H9 (cell line): ENCODE measurements at regions not wholly inside any gene's neighbourhood (a gene's known extent, or its start where the extent isn't known, plus 50 kb on each side); places are given as distances from the start of the nearest gene placed in this dataset.

Experiments used
- DNase-seq: peaks from one replicate; pipeline ENCODE4 v3.0.0-alpha.2; 2017
- H2AFZ ChIP-seq: one replicate; pipeline ENCODE4 v1.6.1; 2013; ENCODE audit warnings: mild to moderate bottlenecking, low read length, control low read depth, moderate library complexity
- H2AK5ac ChIP-seq: 2 replicates; pipeline ENCODE4 v1.6.1; 2013; ENCODE audit warnings: low read length, control low read depth, mixed read lengths; ENCODE audit not compliant: insufficient read length
- H2BK120ac ChIP-seq: one replicate; pipeline ENCODE4 v1.6.1; 2013; ENCODE audit warnings: low read depth, mild to moderate bottlenecking, low read length, control low read depth, inconsistent platforms; ENCODE audit not compliant: poor library complexity, severe bottlenecking
- H2BK12ac ChIP-seq: 2 replicates; pipeline ENCODE4 v1.6.1; 2013; ENCODE audit warnings: low read length, control low read depth, mixed read lengths, low read depth; ENCODE audit not compliant: insufficient read length
- H2BK15ac ChIP-seq: 2 replicates; pipeline ENCODE4 v1.6.1; 2013; ENCODE audit warnings: low read depth, low read length, control low read depth
- H2BK20ac ChIP-seq: one replicate; pipeline ENCODE4 v1.6.1; 2013; ENCODE audit warnings: low read depth, mild to moderate bottlenecking, low read length, control low read depth, inconsistent platforms; ENCODE audit not compliant: poor library complexity, severe bottlenecking
- H2BK5ac ChIP-seq: 2 replicates; pipeline ENCODE4 v1.6.1; 2013; ENCODE audit warnings: low read length, control low read depth, mixed read lengths; ENCODE audit not compliant: insufficient read length
- H3K14ac ChIP-seq: 2 replicates; pipeline ENCODE4 v1.6.1; 2013; ENCODE audit warnings: low read length, control low read depth; ENCODE audit not compliant: insufficient read depth
- H3K18ac ChIP-seq: 2 replicates; pipeline ENCODE4 v1.6.1; 2013; ENCODE audit warnings: low read depth, mild to moderate bottlenecking, mixed read lengths, low read length, control low read depth; ENCODE audit not compliant: insufficient read length
- H3K23ac ChIP-seq: 2 replicates; pipeline ENCODE4 v1.6.1; 2013; ENCODE audit warnings: low read length, control low read depth, mixed read lengths, low read depth; ENCODE audit not compliant: insufficient read length
- H3K23me2 ChIP-seq: 2 replicates; pipeline ENCODE4 v1.6.1; 2013; ENCODE audit warnings: low read depth, mild to moderate bottlenecking, mixed read lengths, low read length, control low read depth; ENCODE audit not compliant: insufficient read length, poor library complexity, severe bottlenecking
- H3K27ac ChIP-seq: 2 replicates; pipeline ENCODE4 v1.5.1; 2013; ENCODE audit warnings: low read length, control low read depth, mixed read lengths, low read depth; ENCODE audit not compliant: insufficient read length
- H3K27me3 ChIP-seq: 2 replicates; pipeline ENCODE4 v1.6.1; 2013; ENCODE audit warnings: low read length, control low read depth, inconsistent platforms; ENCODE audit not compliant: insufficient read depth
- H3K4ac ChIP-seq: 2 replicates; pipeline ENCODE4 v1.6.1; 2013; ENCODE audit warnings: low read depth, mild to moderate bottlenecking, control low read depth, inconsistent platforms, low read length, moderate library complexity
- H3K4me1 ChIP-seq: 2 replicates; pipeline ENCODE4 v1.6.1; 2013; ENCODE audit warnings: low read length, control low read depth, inconsistent platforms; ENCODE audit not compliant: insufficient read depth
- H3K4me2 ChIP-seq: 2 replicates; pipeline ENCODE4 v1.6.1; 2013; ENCODE audit warnings: low read length, control low read depth, mixed read lengths; ENCODE audit not compliant: insufficient read length, insufficient read depth
- H3K56ac ChIP-seq: 2 replicates; pipeline ENCODE4 v1.6.1; 2013; ENCODE audit warnings: low read depth, mild to moderate bottlenecking, mixed read lengths, low read length, control low read depth; ENCODE audit not compliant: insufficient read length
- H3K79me1 ChIP-seq: 2 replicates; pipeline ENCODE4 v1.6.1; 2013; ENCODE audit warnings: low read depth, mild to moderate bottlenecking, moderate library complexity, low read length, control low read depth, inconsistent platforms; ENCODE audit not compliant: insufficient read depth, poor library complexity, severe bottlenecking
- H3K79me2 ChIP-seq: 2 replicates; pipeline ENCODE4 v1.6.1; 2013; ENCODE audit warnings: low read length, control low read depth, inconsistent platforms; ENCODE audit not compliant: insufficient read depth
- H3K9ac ChIP-seq: 2 replicates; pipeline ENCODE4 v1.6.1; 2013; ENCODE audit warnings: low read length, control low read depth, mixed read lengths; ENCODE audit not compliant: insufficient read length; ENCODE audit errors: extremely low read depth
- H3K9me3 ChIP-seq: one replicate; pipeline ENCODE4 v1.6.1; 2013; ENCODE audit warnings: low read depth, low read length, inconsistent platforms; ENCODE audit not compliant: control insufficient read depth
- H3T11ph ChIP-seq: one replicate; pipeline ENCODE4 v1.6.1; 2013; ENCODE audit warnings: mild to moderate bottlenecking, low read length, control low read depth, inconsistent platforms
- H4K20me1 ChIP-seq: one replicate; pipeline ENCODE4 v1.6.1; 2013; ENCODE audit not compliant: control insufficient read depth, insufficient read length, insufficient read depth
- H4K5ac ChIP-seq: 2 replicates; pipeline ENCODE4 v1.6.1; 2013; ENCODE audit warnings: low read depth, mild to moderate bottlenecking, mixed read lengths, low read length, control low read depth; ENCODE audit not compliant: insufficient read length
- H4K8ac ChIP-seq: replicated peaks from 2 replicates; pipeline ENCODE4 v1.6.1; 2013; ENCODE audit warnings: low read length, control low read depth, mixed read lengths, low read depth; ENCODE audit not compliant: insufficient read length
- H4K91ac ChIP-seq: 2 replicates; pipeline ENCODE4 v1.6.1; 2013; ENCODE audit warnings: low read depth, mild to moderate bottlenecking, moderate library complexity, mixed read lengths, low read length, control low read depth; ENCODE audit not compliant: insufficient read length
- H3K27ac Mint-ChIP-seq, 3 experiments: 2 replicates in 2 of 3; 3 replicates in 1 of 3; pipeline ENCODE4 v1.8.0; 2020 to 2021; ENCODE audit warnings: mixed read lengths in 3 of 3, mild to moderate bottlenecking in 1 of 3, moderate library complexity in 1 of 3
- H3K27me3 Mint-ChIP-seq: 2 replicates; pipeline ENCODE4 v1.8.0; 2021; ENCODE audit warnings: low read depth, mild to moderate bottlenecking, moderate library complexity, mixed read lengths
- H3K36me3 Mint-ChIP-seq, 3 experiments: 2 replicates in 2 of 3; 3 replicates in 1 of 3; pipeline ENCODE4 v1.8.0; 2020 to 2021; ENCODE audit warnings: low read depth in 3 of 3, mixed read lengths in 3 of 3; ENCODE audit not compliant: insufficient read depth in 1 of 3
- H3K4me1 Mint-ChIP-seq, 2 experiments: 2 replicates each; pipeline ENCODE4 v1.8.0; 2020; ENCODE audit warnings: mixed read lengths in 2 of 2
- H3K4me3 Mint-ChIP-seq, 2 experiments: 2 replicates in 1 of 2; 3 replicates in 1 of 2; pipeline ENCODE4 v1.8.0; 2020 to 2021; ENCODE audit warnings: mild to moderate bottlenecking in 2 of 2, mixed read lengths in 2 of 2, moderate library complexity in 1 of 2
- H3K9me3 Mint-ChIP-seq, 2 experiments: 2 replicates in 1 of 2; 3 replicates in 1 of 2; pipeline ENCODE4 v1.8.0; 2020; ENCODE audit warnings: mild to moderate bottlenecking in 2 of 2, mixed read lengths in 2 of 2, moderate library complexity in 1 of 2
- WGBS: extraction: QIAGEN DNeasy Blood & Tissue Kit; methylation state at CpG from one replicate; pipeline ENCODE4 v1.1.7; 2013; ENCODE audit warnings: missing lambda C conversion rate, low lambda C conversion rate, mixed read lengths; ENCODE audit not compliant: insufficient read length; ENCODE audit errors: extremely low coverage; 5-methylcytosine and 5-hydroxymethylcytosine counted together
- TF ChIP-seq, protein P1 (sequence below): fragments of 200-600 bp; sonication (generic); conservative IDR thresholded peaks from 3 replicates; pipeline ENCODE4 v1.8.0; 2021; ENCODE audit warnings: antibody characterized with exemption, mild to moderate bottlenecking

DNA sequence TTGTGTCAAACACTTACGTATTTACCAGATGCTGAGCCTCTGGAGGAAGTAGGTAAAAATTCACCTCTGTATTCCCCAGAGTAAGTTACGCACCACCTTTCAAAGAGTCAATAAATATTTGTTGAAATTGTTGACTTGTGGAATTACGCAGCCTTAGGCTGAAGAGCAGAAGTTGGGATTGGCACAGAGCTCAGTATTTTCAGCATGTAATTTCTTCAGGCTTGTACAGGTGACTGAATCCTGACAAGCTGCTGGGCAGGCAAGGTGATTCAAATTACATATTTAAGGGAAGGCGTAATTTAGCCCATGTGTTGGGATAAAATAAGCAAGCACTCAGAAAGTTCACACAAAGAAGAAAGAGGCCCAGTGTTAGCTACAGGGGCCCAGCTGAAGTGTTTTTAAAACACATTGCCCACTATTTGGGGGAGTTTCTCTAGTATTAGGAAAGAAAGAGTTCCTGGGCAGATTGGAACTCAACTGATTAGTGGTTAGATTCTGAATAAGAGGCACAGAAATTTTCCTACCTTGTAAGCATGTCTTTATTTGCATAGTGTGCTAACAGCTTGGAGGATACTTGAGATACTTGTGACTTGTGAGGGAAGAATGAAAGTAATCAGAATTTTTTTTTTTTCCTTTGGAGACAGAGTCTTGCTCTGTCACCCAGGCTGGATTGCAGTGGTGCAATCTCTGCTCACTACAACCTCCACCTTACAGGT is 165.3 kb upstream of the FBXL7 start:
- H3K56ac ChIP-seq: no peak overlapping the region
- no peak for DNase-seq
- no peak overlapping the region for H4K5ac ChIP-seq
- H2AFZ ChIP-seq: no peak overlapping the region
- H3K23ac ChIP-seq: no peak overlapping the region
- H2AK5ac ChIP-seq: no peak overlapping the region
- no peak overlapping the region for H3K4me3 Mint-ChIP-seq
- no peak overlapping the region for H2BK120ac ChIP-seq
- H4K91ac ChIP-seq: no peak overlapping the region
- no peak overlapping the region for H3K4ac ChIP-seq
- no peaks in the 10 kb centered on the region; a peak in 1 of 5 replicates for H3K9me3 Mint-ChIP-seq
- H2BK5ac ChIP-seq: no peak overlapping the region
- H3K14ac ChIP-seq: no peak overlapping the region
- H3K79me2 ChIP-seq: no peaks in the 10 kb centered on the region
- H2BK15ac ChIP-seq: no peak overlapping the region
- no peak overlapping the region for H3K27ac ChIP-seq
- no peak overlapping the region for H2BK20ac ChIP-seq
- H3K27me3 Mint-ChIP-seq: no peaks in the 10 kb centered on the region
- no peaks in the 10 kb centered on the region for H3K36me3 Mint-ChIP-seq
- H3K23me2 ChIP-seq: no peaks in the 10 kb centered on the region
- H3K79me1 ChIP-seq: no peaks in the 10 kb centered on the region
- H3K4me1 ChIP-seq: no peaks in the 10 kb centered on the region
- H3K9ac ChIP-seq: no peak overlapping the region
- no CpG with 5 or more reads among the region's 4 CpGs for WGBS
- H4K8ac ChIP-seq: no peak overlapping the region
- H4K20me1 ChIP-seq: no peaks in the 10 kb centered on the region
- TF ChIP-seq, protein P1, sequence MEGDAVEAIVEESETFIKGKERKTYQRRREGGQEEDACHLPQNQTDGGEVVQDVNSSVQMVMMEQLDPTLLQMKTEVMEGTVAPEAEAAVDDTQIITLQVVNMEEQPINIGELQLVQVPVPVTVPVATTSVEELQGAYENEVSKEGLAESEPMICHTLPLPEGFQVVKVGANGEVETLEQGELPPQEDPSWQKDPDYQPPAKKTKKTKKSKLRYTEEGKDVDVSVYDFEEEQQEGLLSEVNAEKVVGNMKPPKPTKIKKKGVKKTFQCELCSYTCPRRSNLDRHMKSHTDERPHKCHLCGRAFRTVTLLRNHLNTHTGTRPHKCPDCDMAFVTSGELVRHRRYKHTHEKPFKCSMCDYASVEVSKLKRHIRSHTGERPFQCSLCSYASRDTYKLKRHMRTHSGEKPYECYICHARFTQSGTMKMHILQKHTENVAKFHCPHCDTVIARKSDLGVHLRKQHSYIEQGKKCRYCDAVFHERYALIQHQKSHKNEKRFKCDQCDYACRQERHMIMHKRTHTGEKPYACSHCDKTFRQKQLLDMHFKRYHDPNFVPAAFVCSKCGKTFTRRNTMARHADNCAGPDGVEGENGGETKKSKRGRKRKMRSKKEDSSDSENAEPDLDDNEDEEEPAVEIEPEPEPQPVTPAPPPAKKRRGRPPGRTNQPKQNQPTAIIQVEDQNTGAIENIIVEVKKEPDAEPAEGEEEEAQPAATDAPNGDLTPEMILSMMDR: no peak
- H3K9me3 ChIP-seq: no peaks in the 10 kb centered on the region
- H3K4me2 ChIP-seq: no peak overlapping the region
- H3K27me3 ChIP-seq: no peaks in the 10 kb centered on the region
- H3K18ac ChIP-seq: no peak overlapping the region
- no peak overlapping the region for H2BK12ac ChIP-seq
- H3T11ph ChIP-seq: no peak overlapping the region
- peaks cover 0 to 5% of the 10 kb centered on the region in 2 experiments; a peak in 2 of 4 replicates for H3K4me1 Mint-ChIP-seq
- no peak overlapping the region; a peak in 1 of 7 replicates for H3K27ac Mint-ChIP-seq
